Hematopoietic multipotent progenitor cell treated with erythropoietin and hydrocortisone succinate and interleukin-3 and kit ligand, for 15 days (in vitro differentiated cells): ENCODE measurements at regions not wholly inside any gene's neighbourhood (a gene's known extent, or its start where the extent isn't known, plus 50 kb on each side); places are given as distances from the start of the nearest gene placed in this dataset.
"Not testable (repeated sequence)": the region's sequence is repeated elsewhere in the genome, so short reads cannot be mapped to it uniquely, and the experiment has no call there.

Source experiments
- DNase-seq: peaks from one replicate; pipeline ENCODE4 v3.0.0-alpha.2; 2015; ENCODE audit warnings: low spot score

GRCh38 chr5:177857642-177858200 is 75.0 kb upstream of the FAM153A start:
- not testable (repeated sequence) for DNase-seq

GRCh38 chr5:177856474-177856873 is 73.8 kb upstream of the FAM153A start:
- not testable (repeated sequence) for DNase-seq

- DNase-seq = not testable (repeated sequence)
These were observed 65.2 kb upstream of the FAM153A start for GRCh38 chr5:177847914-177848313.

GRCh38 chr5:177846598-177846997 is 63.9 kb upstream of the FAM153A start:
- not testable (repeated sequence) for DNase-seq

GRCh38 chr5:177845906-177846305 is 63.2 kb upstream of the FAM153A start:
- DNase-seq = not testable (repeated sequence)

- DNase-seq = not testable (repeated sequence)
These were observed 53.5 kb upstream of the FAM153A start for GRCh38 chr5:177836191-177836590.
